Stomach (tissue), 8 donors: ENCODE measurements at regions not wholly inside any gene's neighbourhood (a gene's known extent, or its start where the extent isn't known, plus 50 kb on each side); places are given as distances from the start of the nearest gene placed in this dataset.

ENCODE experiments used
- DNase-seq, 2 donors: peaks; one replicate each; pipeline versions ENCODE4 v3.0.0 to v3.0.0-alpha.2; 2013 to 2019
- H3K27ac ChIP-seq, 5 donors: fragments of 200-600 bp in 4 of 5; sonication (generic) in 4 of 5; one replicate each; pipeline ENCODE4 v1.5.1; 2013 to 2019; ENCODE audit warnings: mild to moderate bottlenecking in 1 of 5, moderate library complexity in 1 of 5
- H3K27me3 ChIP-seq, 3 donors: fragments of 200-600 bp; sonication (generic); one replicate each; pipeline ENCODE4 v1.5.1; 2017 to 2019; ENCODE audit warnings: mixed run types in 1 of 3
- H3K36me3 ChIP-seq, 4 donors: fragments of 200-600 bp; sonication (generic); 1 replicate in 3 of 4; 2 replicates in 1 of 4; pipeline ENCODE4 v1.5.1; 2016 to 2019
- H3K4me1 ChIP-seq, 4 donors: fragments of 200-600 bp; sonication (generic); one replicate each; pipeline ENCODE4 v1.5.1; 2016 to 2019
- H3K4me3 ChIP-seq, 4 donors: fragments of 200-600 bp; sonication (generic) in 3 of 4; one replicate each; pipeline ENCODE4 v1.5.1; 2016 to 2019; ENCODE audit warnings: mild to moderate bottlenecking in 1 of 4
- H3K9me3 ChIP-seq, 4 donors: fragments of 200-600 bp; sonication (generic); one replicate each; pipeline ENCODE4 v1.5.1; 2016 to 2019
- CTCF ChIP-seq, 7 experiments: fragments of 450-650 bp in 4 of 7; fragments of 200-600 bp in 3 of 7; sonication (generic) in 3 of 7; IDR thresholded peaks; one replicate each; pipeline ENCODE4 v1.5.1; 2016 to 2019; ENCODE audit warnings: antibody characterized with exemption in 7 of 7, control low read depth in 2 of 7, mild to moderate bottlenecking in 1 of 7
- EP300 ChIP-seq: sonication (generic); formaldehyde crosslinking; IDR thresholded peaks from one replicate; pipeline ENCODE4 v1.6.1; 2017; ENCODE audit warnings: antibody characterized with exemption
- POLR2A ChIP-seq, 4 donors: fragments of 450-650 bp; IDR thresholded peaks; one replicate each; pipeline ENCODE4 v1.6.1; 2016; ENCODE audit warnings: antibody characterized with exemption in 4 of 4, control low read depth in 2 of 4, mild to moderate bottlenecking in 1 of 4, moderate library complexity in 1 of 4
- POLR2AphosphoS5 ChIP-seq, 3 donors: sonication (generic); formaldehyde crosslinking; IDR thresholded peaks; one replicate each; pipeline ENCODE4 v1.6.1; 2016; ENCODE audit warnings: antibody characterized with exemption in 3 of 3
- WGBS, 5 donors: extraction: QIAGEN DNeasy Blood & Tissue Kit in 3 of 5; methylation state at CpG; one replicate each; pipeline versions ENCODE4 v1.1.5 to v1.1.7; 2013 to 2018; 5-methylcytosine and 5-hydroxymethylcytosine counted together
- intact Hi-C: fragments of 100-400 bp; cut with DNase I; formaldehyde crosslinking; loops from one replicate; pipeline ENCODE4 v1.15.1; 2023; ENCODE audit warnings: low total_unique reads
- donor health status: healthy with polysubstance abuse.
- donor health status: Bipolar disorder and iron deficiency.
- donor health status: healthy.

DNA sequence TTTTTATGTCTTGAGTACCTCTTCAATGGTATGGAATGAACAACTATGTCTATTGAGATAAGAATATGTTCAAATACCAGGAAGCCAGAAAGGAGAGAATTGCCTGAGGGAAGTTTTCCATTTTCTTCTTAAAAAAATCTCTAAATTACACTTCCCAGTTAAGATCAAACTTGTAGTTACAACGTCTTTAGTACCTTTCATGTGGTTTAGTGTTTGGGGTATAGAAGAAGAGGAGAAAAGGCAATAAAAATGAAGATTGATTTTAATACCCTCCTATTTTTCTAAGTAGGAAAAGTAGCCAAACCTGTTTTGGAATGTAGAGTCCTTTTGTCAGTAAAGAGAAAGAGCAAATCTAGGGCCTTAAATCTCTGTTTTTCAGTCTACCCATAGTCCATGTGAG lies 470.0 kb upstream of the SEMA3A start:
- no peak for TF ChIP-seq POLR2A (IDR thresholded peaks at IDR 0.05)
- no peak for TF ChIP-seq POLR2AphosphoS5 (IDR thresholded peaks at IDR 0.05)
- TF ChIP-seq CTCF (IDR thresholded peaks at IDR 0.05) = no peak
- TF ChIP-seq EP300 = no peak
- intact Hi-C loops = no loop called here
- WGBS, 5 donors = 48 to 71% (median 56%) methylated on average over 1 of the region's 1 CpG

DNA sequence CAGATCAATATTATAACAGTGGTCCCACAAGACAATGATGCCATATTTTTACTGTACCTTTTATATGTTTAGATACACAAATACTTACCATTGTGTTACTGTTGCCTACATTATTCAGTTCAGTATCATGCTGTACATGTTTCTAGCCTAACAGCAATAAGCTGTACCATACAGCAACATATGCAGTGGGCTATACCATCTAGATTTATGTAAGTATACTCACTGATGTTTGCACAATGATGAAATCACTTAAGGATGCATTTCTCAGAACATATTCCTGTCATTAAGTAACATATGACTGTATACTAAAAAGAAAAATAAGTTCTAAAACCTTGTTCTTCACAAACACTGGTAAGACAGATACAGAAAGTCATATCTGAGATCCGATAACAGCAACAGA lies 468.6 kb upstream of the SEMA3A start:
- Histone ChIP-seq H3K27me3 (no peaks in the 10 kb centered on the region), H3K4me3 (no peak overlapping the region), H3K36me3 (no peaks in the 10 kb centered on the region), H3K27ac (no peak overlapping the region), H3K4me1 (no peaks in the 10 kb centered on the region), H3K9me3 (no peaks in the 10 kb centered on the region)
- intact Hi-C loops = no loop called here
- no peak for DNase-seq
- WGBS, 5 donors = 84 to 92% (median 88%) methylated on average over 1 of the region's 1 CpG
- no peak for TF ChIP-seq POLR2A (IDR thresholded peaks at IDR 0.05)
- no peak for TF ChIP-seq POLR2AphosphoS5 (IDR thresholded peaks at IDR 0.05)
- no peak for TF ChIP-seq EP300
- TF ChIP-seq CTCF (IDR thresholded peaks at IDR 0.05) = no peak

More for the DNA sequence above, 470.0 kb upstream of the SEMA3A start:
- Histone ChIP-seq H3K4me3 (no peak overlapping the region), H3K9me3 (no peaks in the 10 kb centered on the region), H3K36me3 (no peaks in the 10 kb centered on the region), H3K27ac (no peak overlapping the region), H3K4me1 (no peaks in the 10 kb centered on the region), H3K27me3 (no peaks in the 10 kb centered on the region)
- DNase-seq = no peak

DNA sequence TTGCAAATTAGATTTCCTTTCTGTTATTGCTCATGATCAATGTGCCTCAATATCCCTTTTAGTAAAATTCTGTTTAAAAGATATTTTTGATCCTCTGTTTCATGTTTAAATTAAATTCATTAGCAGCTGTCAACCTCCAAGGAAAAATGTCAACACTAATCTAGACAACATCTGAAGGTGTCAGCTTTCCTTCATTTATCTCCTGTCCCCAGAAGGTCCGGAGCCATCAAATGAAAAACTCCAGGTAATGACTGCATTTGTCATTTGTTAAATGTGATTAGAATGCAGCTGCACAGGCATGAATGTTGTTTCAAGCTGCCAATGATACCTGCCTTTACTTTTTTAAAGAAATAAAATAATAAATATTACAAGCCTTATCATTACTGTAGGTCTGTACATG lies 463.7 kb upstream of the SEMA3A start:
- H3K9me3 ChIP-seq = no peaks in the 10 kb centered on the region
- no peaks in the 10 kb centered on the region for H3K4me1 ChIP-seq
- intact Hi-C loops = no loop called here
- 68 to 85% (median 83%) methylated on average over 1 of the region's 1 CpG for WGBS, 5 donors
- no peaks in the 10 kb centered on the region for H3K36me3 ChIP-seq
- no peak for DNase-seq
- no peaks in the 10 kb centered on the region for H3K27me3 ChIP-seq
- TF ChIP-seq POLR2AphosphoS5 (IDR thresholded peaks at IDR 0.05) (no peak), CTCF (IDR thresholded peaks at IDR 0.05) (no peak), POLR2A (IDR thresholded peaks at IDR 0.05) (no peak)
- no peak overlapping the region for H3K27ac ChIP-seq
- H3K4me3 ChIP-seq = no peak overlapping the region

DNA sequence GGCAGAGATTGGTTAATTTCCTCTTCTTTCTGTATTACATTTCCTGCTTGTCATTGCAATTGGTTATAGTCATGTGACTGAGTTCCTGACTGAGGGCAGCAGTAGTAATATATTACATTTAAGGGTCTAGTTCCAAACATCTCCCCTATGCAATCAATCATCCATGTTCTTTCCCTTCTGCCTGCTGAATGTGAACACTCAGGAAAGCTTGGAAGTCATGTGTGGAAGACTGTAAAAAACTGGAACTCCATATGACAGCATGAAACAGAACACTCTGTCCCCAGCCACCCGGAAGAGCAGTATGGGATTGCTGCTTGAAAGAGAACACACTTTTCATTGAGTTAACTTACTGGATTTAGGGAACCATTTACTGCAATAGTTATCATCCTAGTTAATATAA lies 459.7 kb upstream of the SEMA3A start:
- no peaks in the 10 kb centered on the region for H3K36me3 ChIP-seq
- H3K4me3 ChIP-seq = no peak overlapping the region
- intact Hi-C loops = no loop called here
- DNase-seq = no peak
- H3K9me3 ChIP-seq = no peaks in the 10 kb centered on the region
- no peak for TF ChIP-seq POLR2A (IDR thresholded peaks at IDR 0.05)
- no peak for TF ChIP-seq POLR2AphosphoS5 (IDR thresholded peaks at IDR 0.05)
- no peak for TF ChIP-seq CTCF (IDR thresholded peaks at IDR 0.05)
- no peak for TF ChIP-seq EP300
- H3K4me1 ChIP-seq = no peaks in the 10 kb centered on the region
- no peaks in the 10 kb centered on the region for H3K27me3 ChIP-seq
- H3K27ac ChIP-seq = no peak overlapping the region
- 86 to 96% (median 88%) methylated on average over 1 of the region's 1 CpG for WGBS, 5 donors
